Adrenal gland (tissue), 5 donors: ENCODE measurements at regions not wholly inside any gene's neighbourhood (a gene's known extent, or its start where the extent isn't known, plus 50 kb on each side); places are given as distances from the start of the nearest gene placed in this dataset.

Source experiments
- CTCF ChIP-seq, 6 experiments: fragments of 450-650 bp in 4 of 6; fragments of 200-600 bp in 2 of 6; sonication (generic) in 1 of 6; IDR thresholded peaks; 1 replicate in 5 of 6; 2 replicates in 1 of 6; pipeline versions ENCODE4 v1.5.1 to v1.8.0; 2016 to 2021; ENCODE audit warnings: antibody characterized with exemption in 6 of 6, mild to moderate bottlenecking in 2 of 6, moderate library complexity in 1 of 6
- POLR2A ChIP-seq, 2 donors: fragments of 450-650 bp; IDR thresholded peaks; one replicate each; pipeline ENCODE4 v1.6.1; 2017; ENCODE audit warnings: antibody characterized with exemption in 2 of 2, mild to moderate bottlenecking in 2 of 2, moderate library complexity in 1 of 2
- donor health status: DM: no; HTN: no; CAD: no.

- no peak for TF ChIP-seq CTCF (IDR thresholded peaks at IDR 0.05)
- TF ChIP-seq POLR2A (IDR thresholded peaks at IDR 0.05), result no peak
Measured at GRCh38 chr11:129280027-129280811, 88.1 kb upstream of the ARHGAP32 start.
